ENCODE measurements at regions not wholly inside any gene's neighbourhood (a gene's known extent, or its start where the extent isn't known, plus 50 kb on each side); places are given as distances from the start of the nearest gene placed in this dataset.

- no peak for DNase-seq (ENCODE audit: low read depth)
Observed at GRCh38 chr2:147110317-147110716, 734.5 kb upstream of the ACVR2A start.

GRCh38 chr2:147109291-147109690, 735.5 kb upstream of the ACVR2A start:
- DNase-seq (ENCODE audit: low read depth), result no peak

- no peak for DNase-seq (ENCODE audit: low read depth)
Observed at GRCh38 chr2:147108548-147108947, 736.3 kb upstream of the ACVR2A start.

GRCh38 chr2:147101941-147102790, 742.7 kb upstream of the ACVR2A start:
- no peak for DNase-seq (ENCODE audit: low read depth)

- DNase-seq (ENCODE audit: low read depth), result no peak
Observed at GRCh38 chr2:147100406-147101035, 744.3 kb upstream of the ACVR2A start.

GRCh38 chr2:147099845-147100244, 745.0 kb upstream of the ACVR2A start:
- no peak for DNase-seq (ENCODE audit: low read depth)

GRCh38 chr2:147098940-147099339, 745.9 kb upstream of the ACVR2A start:
- no peak for DNase-seq (ENCODE audit: low read depth)

GRCh38 chr2:147097747-147098146, 747.1 kb upstream of the ACVR2A start:
- DNase-seq (ENCODE audit: low read depth), result no peak

- no peak for DNase-seq (ENCODE audit: low read depth)
Observed at GRCh38 chr2:147096671-147097070, 748.2 kb upstream of the ACVR2A start.

GRCh38 chr2:147095376-147095775, 749.5 kb upstream of the ACVR2A start:
- no peak for DNase-seq (ENCODE audit: low read depth)

- DNase-seq (ENCODE audit: low read depth), result no peak
Observed at GRCh38 chr2:147094077-147094476, 750.8 kb upstream of the ACVR2A start.

GRCh38 chr2:147092266-147092665, 752.6 kb upstream of the ACVR2A start:
- no peak for DNase-seq (ENCODE audit: low read depth)

GRCh38 chr2:147091448-147091847, 753.4 kb upstream of the ACVR2A start:
- DNase-seq (ENCODE audit: low read depth), result no peak

GRCh38 chr2:147088871-147089270, 756.0 kb upstream of the ACVR2A start:
- DNase-seq (ENCODE audit: low read depth), result no peak

GRCh38 chr2:147086715-147087114, 758.1 kb upstream of the ACVR2A start:
- DNase-seq (ENCODE audit: low read depth), result no peak

GRCh38 chr2:147083664-147084063, 761.2 kb upstream of the ACVR2A start:
- no peak for DNase-seq (ENCODE audit: low read depth)

GRCh38 chr2:147082850-147083522, 761.8 kb upstream of the ACVR2A start:
- DNase-seq (ENCODE audit: low read depth), result peak; percentile 4

- DNase-seq (ENCODE audit: low read depth), result no peak
Observed at GRCh38 chr2:147081831-147082230, 763.0 kb upstream of the ACVR2A start.

GRCh38 chr2:147076634-147077033, 768.2 kb upstream of the ACVR2A start:
- no peak for DNase-seq (ENCODE audit: low read depth)

- DNase-seq (ENCODE audit: low read depth), result no peak
Observed at GRCh38 chr2:147068071-147068470, 776.8 kb upstream of the ACVR2A start.

- DNase-seq (ENCODE audit: low read depth), result no peak
Observed at GRCh38 chr2:147067136-147067535, 777.7 kb upstream of the ACVR2A start.

GRCh38 chr2:147062073-147062472, 782.8 kb upstream of the ACVR2A start:
- DNase-seq (ENCODE audit: low read depth), result no peak

- DNase-seq (ENCODE audit: low read depth), result no peak
Observed at GRCh38 chr2:147061269-147061668, 783.6 kb upstream of the ACVR2A start.

Data from stimulated activated CD8-positive, alpha-beta memory T cell treated with anti-CD3 and anti-CD28 coated beads, Interleukin-4, amount 100 ng/mL, for 24 hours (primary cell).